GM19467 (cell line): ENCODE measurements at regions not wholly inside any gene's neighbourhood (a gene's known extent, or its start where the extent isn't known, plus 50 kb on each side); places are given as distances from the start of the nearest gene placed in this dataset.
"Not testable (repeated sequence)": the region's sequence is repeated elsewhere in the genome, so short reads cannot be mapped to it uniquely, and the experiment has no call there.

ENCODE experiments used
- ATAC-seq: cut with Tn5 transposase; IDR thresholded peaks from one replicate; pipeline ENCODE4 v1.9.1; 2021; ENCODE audit warnings: mild to moderate bottlenecking, moderate library complexity; ENCODE audit not compliant: unreplicated experiment

GRCh38 chr9:120338340-120338739 is 241.6 kb downstream of the CDK5RAP2 start:
- ATAC-seq, result no peak

GRCh38 chr9:120337131-120337530 is 242.8 kb downstream of the CDK5RAP2 start:
- no peak for ATAC-seq

GRCh38 chr9:120336753-120337090 is 243.2 kb downstream of the CDK5RAP2 start:
- ATAC-seq, result no peak

- ATAC-seq, result no peak
Measured at GRCh38 chr9:120336021-120336752, 243.8 kb downstream of the CDK5RAP2 start.

GRCh38 chr9:120331913-120332312 is 248.1 kb downstream of the CDK5RAP2 start:
- ATAC-seq, result no peak

GRCh38 chr9:120330031-120330430 is 249.9 kb downstream of the CDK5RAP2 start:
- no peak for ATAC-seq

- no peak for ATAC-seq
Measured at GRCh38 chr9:120327322-120327721, 252.6 kb downstream of the CDK5RAP2 start.

GRCh38 chr9:120326049-120326693 is 253.8 kb downstream of the CDK5RAP2 start:
- ATAC-seq, result no peak

GRCh38 chr9:120324996-120325642 is 254.8 kb downstream of the CDK5RAP2 start:
- peak; percentile 51 for ATAC-seq

- no peak for ATAC-seq
Measured at GRCh38 chr9:120324461-120324860, 255.5 kb downstream of the CDK5RAP2 start.

- ATAC-seq, result no peak
Measured at GRCh38 chr9:120323125-120323524, 256.8 kb downstream of the CDK5RAP2 start.

- no peak for ATAC-seq
Measured at GRCh38 chr9:120319452-120319851, 260.5 kb downstream of the CDK5RAP2 start.

GRCh38 chr9:120315154-120315553 is 264.8 kb downstream of the CDK5RAP2 start:
- ATAC-seq, result no peak

GRCh38 chr9:120312031-120312430 is 267.9 kb downstream of the CDK5RAP2 start:
- no peak for ATAC-seq

- ATAC-seq, result no peak
Measured at GRCh38 chr9:120310035-120310434, 269.9 kb downstream of the CDK5RAP2 start.

GRCh38 chr9:120308495-120308894 is 271.5 kb downstream of the CDK5RAP2 start:
- no peak for ATAC-seq

GRCh38 chr9:120307599-120307998 is 272.4 kb downstream of the CDK5RAP2 start:
- no peak for ATAC-seq

GRCh38 chr9:120306561-120306960 is 273.4 kb downstream of the CDK5RAP2 start:
- no peak for ATAC-seq

GRCh38 chr9:120306088-120306487 is 273.9 kb downstream of the CDK5RAP2 start:
- ATAC-seq, result no peak

GRCh38 chr9:120304896-120305295 is 275.1 kb downstream of the CDK5RAP2 start:
- not testable (repeated sequence) for ATAC-seq

GRCh38 chr9:120303519-120303918 is 276.4 kb downstream of the CDK5RAP2 start:
- ATAC-seq, result no peak

- no peak for ATAC-seq
Measured at GRCh38 chr9:120299785-120300184, 280.2 kb downstream of the CDK5RAP2 start.
